GM12872 (cell line): ENCODE measurements at regions not wholly inside any gene's neighbourhood (a gene's known extent, or its start where the extent isn't known, plus 50 kb on each side); places are given as distances from the start of the nearest gene placed in this dataset.

Experiments
- CTCF ChIP-seq: IDR thresholded peaks from 3 replicates; pipeline ENCODE4 v1.5.1; 2011; ENCODE audit warnings: low read depth, mild to moderate bottlenecking, low read length, moderate library complexity; ENCODE audit not compliant: insufficient read depth

GRCh38 chr9:126219166-126219565, 107.5 kb upstream of the MVB12B start:
- no peak for TF ChIP-seq CTCF

- TF ChIP-seq CTCF, result 0 out of 3 replicates have a peak, but pooled peaks have one; percentile 3
These were observed 107.0 kb upstream of the MVB12B start for GRCh38 chr9:126219648-126220063.

GRCh38 chr9:126221480-126221879, 105.1 kb upstream of the MVB12B start:
- TF ChIP-seq CTCF, result no peak

- TF ChIP-seq CTCF, result no peak
These were observed 104.2 kb upstream of the MVB12B start for GRCh38 chr9:126222363-126222834.

GRCh38 chr9:126222835-126223431, 103.7 kb upstream of the MVB12B start:
- TF ChIP-seq CTCF, result no peak

GRCh38 chr9:126223798-126224531, 102.7 kb upstream of the MVB12B start:
- TF ChIP-seq CTCF, result no peak

GRCh38 chr9:126225611-126226609, 100.7 kb upstream of the MVB12B start:
- TF ChIP-seq CTCF, result no peak
